Bronchial epithelial cell (primary cell): ENCODE measurements at regions not wholly inside any gene's neighbourhood (a gene's known extent, or its start where the extent isn't known, plus 50 kb on each side); places are given as distances from the start of the nearest gene placed in this dataset.

ENCODE experiments used
- DNase-seq: peaks from one replicate; pipeline ENCODE4 v3.0.0-alpha.2; 2010; ENCODE audit warnings: low read depth
- FAIRE-seq: peaks from 2 replicates; lab custom pipeline; 2011; peaks lifted over from hg19 to GRCh38; lab: Jason Lieb, UNC
- H3K27me3 ChIP-seq: 2 replicates; pipeline ENCODE4 v1.5.1; 2011; ENCODE audit warnings: low read length; ENCODE audit not compliant: control insufficient read depth, insufficient read depth
- H3K36me3 ChIP-seq: 2 replicates; pipeline ENCODE4 v1.5.1; 2011; ENCODE audit warnings: low read length; ENCODE audit not compliant: control insufficient read depth, insufficient read depth
- H3K4me3 ChIP-seq: 2 replicates; pipeline ENCODE4 v1.5.1; 2011; ENCODE audit warnings: mild to moderate bottlenecking, low read depth, low read length, control low read depth
- CTCF ChIP-seq: IDR thresholded peaks from 2 replicates; pipeline ENCODE4 v1.5.1; 2011; ENCODE audit warnings: mild to moderate bottlenecking, moderate library complexity, low read length, control low read depth, inconsistent platforms; ENCODE audit not compliant: insufficient read depth, severe bottlenecking

DNA sequence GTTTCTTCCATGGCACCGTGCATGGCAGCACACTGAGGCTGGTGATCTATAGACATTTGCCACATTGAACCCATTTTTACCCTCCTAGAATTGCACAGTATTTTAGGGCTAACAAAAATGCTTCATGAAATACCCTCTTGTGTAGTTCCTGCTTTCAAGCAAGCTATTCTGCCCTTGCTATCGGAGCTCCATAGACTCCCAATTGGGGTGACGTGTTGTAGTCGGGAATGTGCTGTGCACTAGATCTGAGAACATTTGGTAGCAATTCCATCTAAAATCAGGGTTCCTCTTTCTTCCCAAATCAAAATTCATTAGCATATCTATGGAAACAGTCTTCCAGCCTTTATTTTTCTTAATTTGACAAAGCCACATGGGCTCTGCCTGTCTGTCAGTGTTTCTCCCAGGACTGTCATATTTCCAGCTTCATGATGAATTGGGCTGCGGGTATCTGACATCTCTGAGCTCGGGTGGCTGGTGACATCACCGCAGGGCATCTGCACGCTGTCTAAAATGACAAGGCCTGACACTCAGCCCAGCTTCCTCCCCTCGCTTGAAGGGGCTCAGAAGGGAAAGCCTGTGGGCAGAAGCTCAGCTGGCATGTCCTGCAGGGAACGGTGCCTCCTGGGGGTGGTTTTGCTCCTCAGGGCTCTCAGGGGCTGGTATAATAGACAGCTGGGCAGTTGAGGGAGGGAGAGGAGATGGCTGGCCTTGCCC lies 406.4 kb downstream of the QKI start:
- DNase-seq (no peak), FAIRE-seq (no peak)
- Histone ChIP-seq H3K36me3 (no peaks in the 10 kb centered on the region), H3K27me3 (no peaks in the 10 kb centered on the region), H3K4me3 (no peak overlapping the region)
- no peak for TF ChIP-seq CTCF

GRCh38 chr6:163820171-163820570 lies 405.7 kb downstream of the QKI start:
- no peak for DNase-seq
- H3K36me3 ChIP-seq = no peaks in the 10 kb centered on the region
- TF ChIP-seq CTCF = no peak
- no peak for FAIRE-seq
- no peak overlapping the region for H3K4me3 ChIP-seq
- no peaks in the 10 kb centered on the region for H3K27me3 ChIP-seq

DNA sequence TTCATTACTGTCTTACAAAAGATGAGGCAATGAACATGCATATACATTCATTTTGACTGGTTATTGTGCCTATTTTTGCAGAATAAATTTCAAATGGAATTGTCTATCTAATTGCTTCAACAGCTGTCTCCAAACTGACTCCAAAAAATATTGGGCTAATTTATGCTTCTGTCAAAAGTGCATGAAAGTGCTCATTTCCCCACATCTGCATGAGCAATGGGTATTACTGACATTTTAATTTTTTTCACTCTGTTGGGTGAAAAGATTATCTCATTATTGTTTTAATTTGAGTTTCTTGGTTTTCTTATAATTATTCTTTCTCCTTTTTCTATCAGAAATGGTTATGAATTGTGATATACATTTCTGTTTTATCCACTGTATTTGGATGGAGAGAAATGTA lies 404.2 kb downstream of the QKI start:
- TF ChIP-seq CTCF = no peak
- Histone ChIP-seq H3K4me3 (no peak overlapping the region), H3K27me3 (no peaks in the 10 kb centered on the region), H3K36me3 (no peaks in the 10 kb centered on the region)
- DNase-seq (no peak), FAIRE-seq (no peak)

- H3K36me3 ChIP-seq = no peaks in the 10 kb centered on the region
- TF ChIP-seq CTCF = no peak
- FAIRE-seq = no peak
- H3K27me3 ChIP-seq = no peaks in the 10 kb centered on the region
- no peak for DNase-seq
- H3K4me3 ChIP-seq = no peak overlapping the region
Observed at GRCh38 chr6:163816441-163816840, 401.9 kb downstream of the QKI start.

- Histone ChIP-seq H3K27me3 (no peaks in the 10 kb centered on the region), H3K4me3 (no peak overlapping the region), H3K36me3 (no peaks in the 10 kb centered on the region)
- no peak for TF ChIP-seq CTCF
- FAIRE-seq (no peak), DNase-seq (no peak)
Observed at GRCh38 chr6:163815796-163816195, 401.3 kb downstream of the QKI start.
